Hepatocyte (in vitro differentiated cells): ENCODE measurements at regions not wholly inside any gene's neighbourhood (a gene's known extent, or its start where the extent isn't known, plus 50 kb on each side); places are given as distances from the start of the nearest gene placed in this dataset.

Experiments used
- EZH2 ChIP-seq: fragments of 200-600 bp; sonication (generic); IDR thresholded peaks from 2 replicates; pipeline ENCODE4 v1.6.1; 2016; ENCODE audit warnings: antibody characterized with exemption, mild to moderate bottlenecking, borderline replicate concordance
- EZH2phosphoT487 ChIP-seq: fragments of 200-600 bp; sonication (generic); IDR thresholded peaks from one replicate; pipeline ENCODE4 v1.6.1; 2018; ENCODE audit warnings: antibody characterized with exemption, mild to moderate bottlenecking, low read depth, moderate library complexity; ENCODE audit not compliant: unreplicated experiment, severe bottlenecking
- TF ChIP-seq, protein P1 (sequence below): fragments of 200-600 bp; sonication (generic); IDR thresholded peaks from 2 replicates; pipeline ENCODE4 v1.5.1; 2016; ENCODE audit warnings: antibody characterized with exemption, mild to moderate bottlenecking; ENCODE audit not compliant: poor library complexity

DNA sequence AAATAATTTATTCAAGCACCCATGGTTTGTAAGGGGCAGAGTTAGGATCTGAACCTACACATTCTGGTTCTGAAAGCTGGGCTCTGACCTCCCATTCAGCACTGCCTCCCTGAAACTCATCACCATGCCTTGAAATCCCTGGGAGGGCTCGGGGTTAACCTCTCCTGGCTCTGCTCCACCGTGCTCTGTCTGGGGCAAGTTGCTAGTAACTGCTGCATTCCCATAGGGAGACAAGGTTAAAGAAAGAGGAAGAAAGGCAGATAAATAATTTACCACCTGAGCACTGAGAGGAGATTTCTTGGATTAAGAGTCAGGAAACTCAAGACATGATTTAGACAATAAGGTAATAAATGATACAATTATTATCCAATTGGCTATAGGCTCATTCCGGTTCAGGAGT lies 199.3 kb downstream of the KIF18A start:
- TF ChIP-seq, protein P1, sequence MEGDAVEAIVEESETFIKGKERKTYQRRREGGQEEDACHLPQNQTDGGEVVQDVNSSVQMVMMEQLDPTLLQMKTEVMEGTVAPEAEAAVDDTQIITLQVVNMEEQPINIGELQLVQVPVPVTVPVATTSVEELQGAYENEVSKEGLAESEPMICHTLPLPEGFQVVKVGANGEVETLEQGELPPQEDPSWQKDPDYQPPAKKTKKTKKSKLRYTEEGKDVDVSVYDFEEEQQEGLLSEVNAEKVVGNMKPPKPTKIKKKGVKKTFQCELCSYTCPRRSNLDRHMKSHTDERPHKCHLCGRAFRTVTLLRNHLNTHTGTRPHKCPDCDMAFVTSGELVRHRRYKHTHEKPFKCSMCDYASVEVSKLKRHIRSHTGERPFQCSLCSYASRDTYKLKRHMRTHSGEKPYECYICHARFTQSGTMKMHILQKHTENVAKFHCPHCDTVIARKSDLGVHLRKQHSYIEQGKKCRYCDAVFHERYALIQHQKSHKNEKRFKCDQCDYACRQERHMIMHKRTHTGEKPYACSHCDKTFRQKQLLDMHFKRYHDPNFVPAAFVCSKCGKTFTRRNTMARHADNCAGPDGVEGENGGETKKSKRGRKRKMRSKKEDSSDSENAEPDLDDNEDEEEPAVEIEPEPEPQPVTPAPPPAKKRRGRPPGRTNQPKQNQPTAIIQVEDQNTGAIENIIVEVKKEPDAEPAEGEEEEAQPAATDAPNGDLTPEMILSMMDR: no peak
- no peak for TF ChIP-seq EZH2phosphoT487
- no peak for TF ChIP-seq EZH2
